OCI-LY7 (cell line): ENCODE measurements at regions not wholly inside any gene's neighbourhood (a gene's known extent, or its start where the extent isn't known, plus 50 kb on each side); places are given as distances from the start of the nearest gene placed in this dataset.
"Not testable (repeated sequence)": the region's sequence is repeated elsewhere in the genome, so short reads cannot be mapped to it uniquely, and the experiment has no call there.

Experiments used
- EZH2phosphoT487 ChIP-seq: fragments of 200-600 bp; sonication (generic); IDR thresholded peaks from 2 replicates; pipeline ENCODE4 v1.6.1; 2018; ENCODE audit warnings: low read depth, borderline replicate concordance, mild to moderate bottlenecking, mixed run types, antibody characterized with exemption, low read length, moderate library complexity, mixed read lengths
- TF ChIP-seq, protein P1 (sequence below): fragments of 200-600 bp; sonication (generic); conservative IDR thresholded peaks from 2 replicates; pipeline ENCODE4 v1.5.1; 2014; ENCODE audit warnings: mild to moderate bottlenecking, antibody characterized with exemption, low read length, moderate library complexity, mixed read lengths

GRCh38 chr6:102722086-102722485, 1328.6 kb downstream of the GRIK2 start:
- TF ChIP-seq, protein P1, sequence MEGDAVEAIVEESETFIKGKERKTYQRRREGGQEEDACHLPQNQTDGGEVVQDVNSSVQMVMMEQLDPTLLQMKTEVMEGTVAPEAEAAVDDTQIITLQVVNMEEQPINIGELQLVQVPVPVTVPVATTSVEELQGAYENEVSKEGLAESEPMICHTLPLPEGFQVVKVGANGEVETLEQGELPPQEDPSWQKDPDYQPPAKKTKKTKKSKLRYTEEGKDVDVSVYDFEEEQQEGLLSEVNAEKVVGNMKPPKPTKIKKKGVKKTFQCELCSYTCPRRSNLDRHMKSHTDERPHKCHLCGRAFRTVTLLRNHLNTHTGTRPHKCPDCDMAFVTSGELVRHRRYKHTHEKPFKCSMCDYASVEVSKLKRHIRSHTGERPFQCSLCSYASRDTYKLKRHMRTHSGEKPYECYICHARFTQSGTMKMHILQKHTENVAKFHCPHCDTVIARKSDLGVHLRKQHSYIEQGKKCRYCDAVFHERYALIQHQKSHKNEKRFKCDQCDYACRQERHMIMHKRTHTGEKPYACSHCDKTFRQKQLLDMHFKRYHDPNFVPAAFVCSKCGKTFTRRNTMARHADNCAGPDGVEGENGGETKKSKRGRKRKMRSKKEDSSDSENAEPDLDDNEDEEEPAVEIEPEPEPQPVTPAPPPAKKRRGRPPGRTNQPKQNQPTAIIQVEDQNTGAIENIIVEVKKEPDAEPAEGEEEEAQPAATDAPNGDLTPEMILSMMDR, result not testable (repeated sequence)
- TF ChIP-seq EZH2phosphoT487, result not testable (repeated sequence)
